ENCODE measurements at regions not wholly inside any gene's neighbourhood (a gene's known extent, or its start where the extent isn't known, plus 50 kb on each side); places are given as distances from the start of the nearest gene placed in this dataset.
"Not testable (repeated sequence)": the region's sequence is repeated elsewhere in the genome, so short reads cannot be mapped to it uniquely, and the experiment has no call there.

DNA sequence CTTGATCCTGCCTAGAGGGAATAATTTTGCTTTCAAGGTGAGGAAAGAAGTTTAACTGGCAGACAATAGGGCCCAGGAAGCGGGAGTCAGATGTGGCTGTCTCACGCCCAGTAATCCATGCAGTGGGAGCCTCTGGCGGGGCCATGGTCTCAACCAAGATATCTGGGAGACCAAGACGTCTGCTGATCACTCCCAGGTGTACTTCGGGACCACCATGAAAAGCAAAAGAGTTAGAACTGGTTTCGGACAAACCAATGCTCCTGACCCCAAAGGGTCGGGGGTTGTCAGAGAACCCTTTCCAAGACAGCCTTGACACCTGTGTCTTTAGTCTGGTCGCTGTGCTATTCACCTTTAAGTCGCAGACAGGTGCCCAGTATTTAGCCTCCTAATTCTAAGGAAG is 256.9 kb upstream of the MBL2 start:
- Mint-ChIP-seq H3K36me3 (ENCODE audit: insufficient read depth in 1 of 3, low read depth in 3 of 3) (peaks cover 0 to 6% (median 2%) of the 10 kb centered on the region in 3 experiments; a peak in 2 of 7 replicates), H3K27me3 (ENCODE audit: low read depth) (no peaks in the 10 kb centered on the region), H3K4me3 (no peak overlapping the region), H3K9me3 (peaks cover 2 to 6% of the 10 kb centered on the region in 2 experiments; a peak in 2 of 5 replicates), H3K4me1 (peaks cover 26% of the 10 kb centered on the region in 2 experiments), H3K27ac (peak overlapping the region in 1 of 3 experiments; percentile 66; a peak in 1 of 7 replicates)
- no peak overlapping the region for H3T11ph ChIP-seq (ENCODE audit: low read length)
- H3K79me1 ChIP-seq (ENCODE audit: insufficient read depth, low read depth, low read length, poor library complexity, severe bottlenecking) = no peaks in the 10 kb centered on the region
- WGBS (ENCODE audit: extremely low coverage, insufficient read length, low lambda C conversion rate) = no CpG with 5 or more reads among the region's 9 CpGs
- H2BK15ac ChIP-seq (ENCODE audit: low read depth, low read length) = no peak overlapping the region
- H4K8ac ChIP-seq (replicated peaks; ENCODE audit: insufficient read length, low read depth, low read length) = no peak overlapping the region
- H3K9me3 ChIP-seq (ENCODE audit: control insufficient read depth, low read depth, low read length) = no peaks in the 10 kb centered on the region
- H4K91ac ChIP-seq (ENCODE audit: insufficient read length, low read depth, low read length) = peak overlapping the region; percentile 76
- no peak overlapping the region for H2BK20ac ChIP-seq (ENCODE audit: low read depth, low read length, poor library complexity, severe bottlenecking)
- no peak overlapping the region for H3K14ac ChIP-seq (ENCODE audit: insufficient read depth, low read length)
- no peak overlapping the region for H3K23ac ChIP-seq (ENCODE audit: insufficient read length, low read depth, low read length)
- H3K4me1 ChIP-seq (ENCODE audit: insufficient read depth, low read length) = peaks cover 3% of the 10 kb centered on the region; the same call in 1 of the 2 replicates
- H3K4me2 ChIP-seq (ENCODE audit: insufficient read depth, insufficient read length, low read length) = no peak overlapping the region
- no peak overlapping the region for H2BK5ac ChIP-seq (ENCODE audit: insufficient read length, low read length)
- no peaks in the 10 kb centered on the region for H3K79me2 ChIP-seq (ENCODE audit: insufficient read depth, low read length)
- H4K20me1 ChIP-seq (ENCODE audit: control insufficient read depth, insufficient read depth, insufficient read length) = peaks cover 4% of the 10 kb centered on the region
- no peak overlapping the region for H3K27ac ChIP-seq (ENCODE audit: insufficient read length, low read depth, low read length)
- TF ChIP-seq, protein P1, sequence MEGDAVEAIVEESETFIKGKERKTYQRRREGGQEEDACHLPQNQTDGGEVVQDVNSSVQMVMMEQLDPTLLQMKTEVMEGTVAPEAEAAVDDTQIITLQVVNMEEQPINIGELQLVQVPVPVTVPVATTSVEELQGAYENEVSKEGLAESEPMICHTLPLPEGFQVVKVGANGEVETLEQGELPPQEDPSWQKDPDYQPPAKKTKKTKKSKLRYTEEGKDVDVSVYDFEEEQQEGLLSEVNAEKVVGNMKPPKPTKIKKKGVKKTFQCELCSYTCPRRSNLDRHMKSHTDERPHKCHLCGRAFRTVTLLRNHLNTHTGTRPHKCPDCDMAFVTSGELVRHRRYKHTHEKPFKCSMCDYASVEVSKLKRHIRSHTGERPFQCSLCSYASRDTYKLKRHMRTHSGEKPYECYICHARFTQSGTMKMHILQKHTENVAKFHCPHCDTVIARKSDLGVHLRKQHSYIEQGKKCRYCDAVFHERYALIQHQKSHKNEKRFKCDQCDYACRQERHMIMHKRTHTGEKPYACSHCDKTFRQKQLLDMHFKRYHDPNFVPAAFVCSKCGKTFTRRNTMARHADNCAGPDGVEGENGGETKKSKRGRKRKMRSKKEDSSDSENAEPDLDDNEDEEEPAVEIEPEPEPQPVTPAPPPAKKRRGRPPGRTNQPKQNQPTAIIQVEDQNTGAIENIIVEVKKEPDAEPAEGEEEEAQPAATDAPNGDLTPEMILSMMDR (conservative IDR thresholded peaks at IDR 0.05) = no peak
- no peak for DNase-seq
- H2AFZ ChIP-seq (ENCODE audit: low read length) = no peak overlapping the region
- no peak overlapping the region for H2BK12ac ChIP-seq (ENCODE audit: insufficient read length, low read depth, low read length)
- no peak overlapping the region for H3K18ac ChIP-seq (ENCODE audit: insufficient read length, low read depth, low read length)
- no peak overlapping the region for H3K4ac ChIP-seq (ENCODE audit: low read depth, low read length)
- no peak overlapping the region for H3K9ac ChIP-seq (ENCODE audit: extremely low read depth, insufficient read length, low read length)
- no peak overlapping the region for H2AK5ac ChIP-seq (ENCODE audit: insufficient read length, low read length)
- H3K23me2 ChIP-seq (ENCODE audit: insufficient read length, low read depth, low read length, poor library complexity, severe bottlenecking) = no peaks in the 10 kb centered on the region
- no peaks in the 10 kb centered on the region for H3K27me3 ChIP-seq (ENCODE audit: insufficient read depth, low read length)
- H4K5ac ChIP-seq (ENCODE audit: insufficient read length, low read depth, low read length) = no peak overlapping the region
- H2BK120ac ChIP-seq (ENCODE audit: low read depth, low read length, poor library complexity, severe bottlenecking) = peak overlapping the region; percentile 9
- H3K56ac ChIP-seq (ENCODE audit: insufficient read length, low read depth, low read length) = no peak overlapping the region

DNA sequence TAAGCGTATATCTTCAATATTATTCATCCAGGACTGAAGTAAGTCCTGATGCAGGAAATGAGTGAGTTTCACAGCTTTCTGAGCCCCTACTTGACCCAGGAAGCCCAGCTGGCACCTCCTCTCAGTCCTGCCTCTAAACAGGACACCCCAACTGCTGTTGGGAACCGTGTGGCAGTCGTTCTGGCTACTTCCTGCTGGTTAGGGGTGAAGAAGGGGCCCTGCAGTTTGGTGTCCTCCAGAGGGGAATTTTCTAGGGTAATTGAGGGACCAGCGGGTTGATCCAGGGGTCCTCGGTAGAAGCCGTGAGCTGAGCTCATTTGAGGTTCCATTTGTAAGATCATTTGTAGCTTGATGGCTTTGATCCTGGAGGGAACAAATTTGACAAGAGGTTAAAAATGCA is 253.2 kb upstream of the MBL2 start:
- H3K23ac ChIP-seq (ENCODE audit: insufficient read length, low read depth, low read length); H2AK5ac ChIP-seq (ENCODE audit: insufficient read length, low read length); H3K56ac ChIP-seq (ENCODE audit: insufficient read length, low read depth, low read length); H3K4ac ChIP-seq (ENCODE audit: low read depth, low read length); H4K91ac ChIP-seq (ENCODE audit: insufficient read length, low read depth, low read length); H3K9ac ChIP-seq (ENCODE audit: extremely low read depth, insufficient read length, low read length); H2BK20ac ChIP-seq (ENCODE audit: low read depth, low read length, poor library complexity, severe bottlenecking); H3K79me1 ChIP-seq (ENCODE audit: insufficient read depth, low read depth, low read length, poor library complexity, severe bottlenecking); H3K4me2 ChIP-seq (ENCODE audit: insufficient read depth, insufficient read length, low read length); H4K5ac ChIP-seq (ENCODE audit: insufficient read length, low read depth, low read length); H3T11ph ChIP-seq (ENCODE audit: low read length); H3K27ac Mint-ChIP-seq; H3K18ac ChIP-seq (ENCODE audit: insufficient read length, low read depth, low read length); H2AFZ ChIP-seq (ENCODE audit: low read length); H2BK5ac ChIP-seq (ENCODE audit: insufficient read length, low read length); H4K20me1 ChIP-seq (ENCODE audit: control insufficient read depth, insufficient read depth, insufficient read length); H3K79me2 ChIP-seq (ENCODE audit: insufficient read depth, low read length); H3K27me3 ChIP-seq (ENCODE audit: insufficient read depth, low read length); H3K23me2 ChIP-seq (ENCODE audit: insufficient read length, low read depth, low read length, poor library complexity, severe bottlenecking); H3K9me3 ChIP-seq (ENCODE audit: control insufficient read depth, low read depth, low read length); H2BK15ac ChIP-seq (ENCODE audit: low read depth, low read length); H2BK12ac ChIP-seq (ENCODE audit: insufficient read length, low read depth, low read length); H4K8ac ChIP-seq (replicated peaks; ENCODE audit: insufficient read length, low read depth, low read length); H3K9me3 Mint-ChIP-seq; H3K27ac ChIP-seq (ENCODE audit: insufficient read length, low read depth, low read length); H3K27me3 Mint-ChIP-seq (ENCODE audit: low read depth); H3K4me3 Mint-ChIP-seq; DNase-seq; H3K36me3 Mint-ChIP-seq (ENCODE audit: insufficient read depth in 1 of 3, low read depth in 3 of 3); H2BK120ac ChIP-seq (ENCODE audit: low read depth, low read length, poor library complexity, severe bottlenecking); H3K14ac ChIP-seq (ENCODE audit: insufficient read depth, low read length): not testable (repeated sequence)
- H3K4me1 ChIP-seq (ENCODE audit: insufficient read depth, low read length) = peaks cover 11% of the 10 kb centered on the region; the same call in 1 of the 2 replicates
- peaks cover 40 to 41% of the 10 kb centered on the region in 2 experiments for H3K4me1 Mint-ChIP-seq
- WGBS (ENCODE audit: extremely low coverage, insufficient read length, low lambda C conversion rate) = no CpG with 5 or more reads among the region's 6 CpGs
